Anterior cingulate cortex (tissue), 58 donors: ENCODE measurements at regions not wholly inside any gene's neighbourhood (a gene's known extent, or its start where the extent isn't known, plus 50 kb on each side); places are given as distances from the start of the nearest gene placed in this dataset.

ENCODE experiments used
- DNase-seq, 58 donors: peaks; one replicate each; lab custom pipeline; 2025; lab: John Stamatoyannopoulos, UW

- no peak for DNase-seq
These were observed 84.9 kb upstream of the SEC61G start for GRCh38 chr7:54843841-54844355.

- DNase-seq = no peak
These were observed 87.3 kb upstream of the SEC61G start for GRCh38 chr7:54846273-54846672.

GRCh38 chr7:54847921-54848320, 88.9 kb upstream of the SEC61G start:
- DNase-seq = no peak

GRCh38 chr7:54856856-54857255, 97.8 kb upstream of the SEC61G start:
- DNase-seq = no peak

GRCh38 chr7:54857294-54857693, 98.3 kb upstream of the SEC61G start:
- no peak for DNase-seq

- no peak for DNase-seq
These were observed 99.1 kb upstream of the SEC61G start for GRCh38 chr7:54858008-54858692.

GRCh38 chr7:54859066-54859465, 100.1 kb upstream of the SEC61G start:
- no peak for DNase-seq

GRCh38 chr7:54859545-54859944, 100.5 kb upstream of the SEC61G start:
- DNase-seq = no peak

- no peak for DNase-seq
These were observed 101.2 kb upstream of the SEC61G start for GRCh38 chr7:54860003-54860775.

GRCh38 chr7:54860843-54861242, 101.8 kb upstream of the SEC61G start:
- DNase-seq = no peak

- DNase-seq = no peak
These were observed 105.7 kb upstream of the SEC61G start for GRCh38 chr7:54864663-54865062.

GRCh38 chr7:54869523-54869922, 110.5 kb upstream of the SEC61G start:
- DNase-seq = no peak

GRCh38 chr7:54874804-54875203, 115.8 kb upstream of the SEC61G start:
- DNase-seq = no peak

GRCh38 chr7:54877683-54878082, 118.7 kb upstream of the SEC61G start:
- no peak for DNase-seq

GRCh38 chr7:54878339-54878738, 119.3 kb upstream of the SEC61G start:
- DNase-seq = no peak

- DNase-seq = no peak
These were observed 120.8 kb upstream of the SEC61G start for GRCh38 chr7:54879776-54880175.

- no peak for DNase-seq
These were observed 121.4 kb upstream of the SEC61G start for GRCh38 chr7:54880326-54880989.

GRCh38 chr7:54881816-54882520, 123.0 kb upstream of the SEC61G start:
- DNase-seq = no peak

GRCh38 chr7:54882694-54883093, 123.7 kb upstream of the SEC61G start:
- no peak for DNase-seq

GRCh38 chr7:54883576-54883975, 124.6 kb upstream of the SEC61G start:
- DNase-seq = no peak

GRCh38 chr7:54885285-54885684, 126.3 kb upstream of the SEC61G start:
- DNase-seq = no peak
